Panc1 (cell line): ENCODE measurements at regions not wholly inside any gene's neighbourhood (a gene's known extent, or its start where the extent isn't known, plus 50 kb on each side); places are given as distances from the start of the nearest gene placed in this dataset.

Source experiments
- ATAC-seq: fragments of 200-7000 bp; cut with Tn5 transposase; 2 replicates; pipeline ENCODE4 v1.9.1; 2020; ENCODE audit warnings: mild to moderate bottlenecking, moderate library complexity
- BruUV-seq: library from RNA; stranded (reverse); fragments of 400-500 nt; replicated peaks from 2 replicates; lab custom pipeline; 2021; lab: Mats Ljungman, UMichigan
- CTCF ChIA-PET: fragments of 300-600 bp; sonication (Branson Sonifier 250); formaldehyde crosslinking; loops from one replicate; lab custom pipeline; 2022; ENCODE audit warnings: antibody characterized with exemption; lab: Charles Lee
- POLR2A ChIA-PET: fragments of 300-600 bp; sonication (Branson Sonifier 250); formaldehyde crosslinking; loops from one replicate; lab custom pipeline; 2022; ENCODE audit warnings: antibody characterized with exemption; lab: Charles Lee
- DNase-seq: peaks from one replicate; pipeline ENCODE4 v3.0.0-alpha.2; 2010; ENCODE audit warnings: low read depth, low spot score
- H3K27ac ChIP-seq: 2 replicates; pipeline ENCODE4 v1.5.1; 2011; ENCODE audit warnings: mild to moderate bottlenecking, low read length, inconsistent platforms
- H3K27me3 ChIP-seq: fragments of 200-500 bp; sonication (Bioruptor generic); 2 replicates; pipeline ENCODE4 v1.6.0; 2014; ENCODE audit warnings: low read length, inconsistent platforms; ENCODE audit not compliant: control insufficient read depth, insufficient read depth
- H3K36me3 ChIP-seq: fragments of 200-500 bp; sonication (Bioruptor generic); 2 replicates; pipeline ENCODE4 v1.5.1; 2014; ENCODE audit warnings: inconsistent platforms, mild to moderate bottlenecking, low read length, moderate library complexity; ENCODE audit not compliant: control insufficient read depth, insufficient read depth
- H3K4me1 ChIP-seq: 2 replicates; pipeline ENCODE4 v1.5.1; 2011; ENCODE audit warnings: inconsistent platforms, mild to moderate bottlenecking, low read length, moderate library complexity; ENCODE audit not compliant: control insufficient read depth, insufficient read depth
- H3K4me3 ChIP-seq, 2 experiments: 2 replicates each; pipeline ENCODE4 v1.5.1; 2011 to 2012; ENCODE audit warnings: low read depth in 2 of 2, low read length in 2 of 2, mild to moderate bottlenecking in 2 of 2, inconsistent platforms in 1 of 2, moderate library complexity in 1 of 2
- H3K9me3 ChIP-seq: fragments of 200-500 bp; sonication (Bioruptor generic); 2 replicates; pipeline ENCODE4 v1.5.1; 2014; ENCODE audit warnings: low read depth, mild to moderate bottlenecking, inconsistent platforms, low read length, moderate library complexity; ENCODE audit not compliant: control insufficient read depth, insufficient read depth
- CTCF ChIP-seq: fragments of 450-650 bp; IDR thresholded peaks from 2 replicates; pipeline ENCODE4 v1.5.1; 2017; ENCODE audit warnings: mild to moderate bottlenecking
- POLR2AphosphoS5 ChIP-seq: IDR thresholded peaks from 2 replicates; pipeline ENCODE4 v1.6.1; 2012; ENCODE audit warnings: mild to moderate bottlenecking, low read depth, low read length, moderate library complexity
- SIN3A ChIP-seq: IDR thresholded peaks from 2 replicates; pipeline ENCODE4 v1.6.1; 2012; ENCODE audit warnings: low read depth, mild to moderate bottlenecking, low read length, moderate library complexity, borderline replicate concordance; ENCODE audit not compliant: insufficient read depth
- TCF7L2 ChIP-seq: IDR thresholded peaks from 2 replicates; pipeline ENCODE4 v1.6.1; 2011; ENCODE audit warnings: mild to moderate bottlenecking, low read depth, low read length, inconsistent platforms
- in situ Hi-C: cut with HindIII; loops from 2 replicates; pipeline ENCODE4 v1.10.0; 2016; ENCODE audit warnings: low sequenced_read_pairs, low pct_unique_long_range_greater_than_20kb
- intact Hi-C: fragments of 100-400 bp; cut with micrococcal nuclease; formaldehyde crosslinking; loops from one replicate; pipeline ENCODE4 v1.10.0; 2022; ENCODE audit not compliant: unreplicated experiment
- TF ChIP-seq, protein P1 (sequence below), 2 experiments: IDR thresholded peaks; 2 replicates each; pipeline ENCODE4 v1.6.1; 2011 to 2012; ENCODE audit warnings: low read depth in 2 of 2, control low read depth in 1 of 2, low read length in 1 of 2, mild to moderate bottlenecking in 1 of 2, moderate library complexity in 1 of 2; ENCODE audit not compliant: insufficient read depth in 1 of 2

DNA sequence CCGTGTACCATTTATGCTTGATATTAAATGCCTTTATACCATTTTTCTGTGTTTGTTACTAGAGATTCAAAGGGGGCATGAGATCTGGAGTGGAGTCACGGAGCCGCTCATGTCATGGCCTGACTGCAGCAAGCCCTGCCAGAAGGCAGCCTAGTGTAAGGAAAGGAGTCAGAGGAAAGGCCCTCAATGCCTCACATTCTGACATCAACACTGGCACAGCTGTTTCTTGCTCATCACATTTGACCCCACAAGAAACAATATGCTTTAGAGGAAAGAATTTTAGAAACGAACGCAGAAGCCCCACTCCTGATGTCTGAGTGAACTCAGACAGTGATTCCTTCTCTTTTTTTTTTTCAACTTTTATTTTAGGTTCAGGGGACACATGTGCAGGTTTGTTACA is 322.4 kb upstream of the CPEB2 start:
- CTCF ChIA-PET = no interaction called here
- intact Hi-C loops = no loop called here
- no peak for ATAC-seq
- no peak for TF ChIP-seq TCF7L2
- TF ChIP-seq CTCF = no peak
- no peak for TF ChIP-seq POLR2AphosphoS5
- TF ChIP-seq SIN3A = no peak
- TF ChIP-seq, protein P1, sequence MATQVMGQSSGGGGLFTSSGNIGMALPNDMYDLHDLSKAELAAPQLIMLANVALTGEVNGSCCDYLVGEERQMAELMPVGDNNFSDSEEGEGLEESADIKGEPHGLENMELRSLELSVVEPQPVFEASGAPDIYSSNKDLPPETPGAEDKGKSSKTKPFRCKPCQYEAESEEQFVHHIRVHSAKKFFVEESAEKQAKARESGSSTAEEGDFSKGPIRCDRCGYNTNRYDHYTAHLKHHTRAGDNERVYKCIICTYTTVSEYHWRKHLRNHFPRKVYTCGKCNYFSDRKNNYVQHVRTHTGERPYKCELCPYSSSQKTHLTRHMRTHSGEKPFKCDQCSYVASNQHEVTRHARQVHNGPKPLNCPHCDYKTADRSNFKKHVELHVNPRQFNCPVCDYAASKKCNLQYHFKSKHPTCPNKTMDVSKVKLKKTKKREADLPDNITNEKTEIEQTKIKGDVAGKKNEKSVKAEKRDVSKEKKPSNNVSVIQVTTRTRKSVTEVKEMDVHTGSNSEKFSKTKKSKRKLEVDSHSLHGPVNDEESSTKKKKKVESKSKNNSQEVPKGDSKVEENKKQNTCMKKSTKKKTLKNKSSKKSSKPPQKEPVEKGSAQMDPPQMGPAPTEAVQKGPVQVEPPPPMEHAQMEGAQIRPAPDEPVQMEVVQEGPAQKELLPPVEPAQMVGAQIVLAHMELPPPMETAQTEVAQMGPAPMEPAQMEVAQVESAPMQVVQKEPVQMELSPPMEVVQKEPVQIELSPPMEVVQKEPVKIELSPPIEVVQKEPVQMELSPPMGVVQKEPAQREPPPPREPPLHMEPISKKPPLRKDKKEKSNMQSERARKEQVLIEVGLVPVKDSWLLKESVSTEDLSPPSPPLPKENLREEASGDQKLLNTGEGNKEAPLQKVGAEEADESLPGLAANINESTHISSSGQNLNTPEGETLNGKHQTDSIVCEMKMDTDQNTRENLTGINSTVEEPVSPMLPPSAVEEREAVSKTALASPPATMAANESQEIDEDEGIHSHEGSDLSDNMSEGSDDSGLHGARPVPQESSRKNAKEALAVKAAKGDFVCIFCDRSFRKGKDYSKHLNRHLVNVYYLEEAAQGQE (IDR thresholded peaks at IDR 0.05; ENCODE audit: insufficient read depth in 1 of 2, low read depth in 2 of 2, low read length in 1 of 2) = no peak
- Histone ChIP-seq H3K4me3 (no peak overlapping the region), H3K9me3 (no peaks in the 10 kb centered on the region), H3K36me3 (no peaks in the 10 kb centered on the region), H3K27me3 (no peaks in the 10 kb centered on the region), H3K4me1 (no peaks in the 10 kb centered on the region), H3K27ac (no peak overlapping the region)
- DNase-seq = no peak
- no TSS peak for BruUV-seq
- POLR2A ChIA-PET = no interaction called here
- in situ Hi-C loops = no loop called here

DNA sequence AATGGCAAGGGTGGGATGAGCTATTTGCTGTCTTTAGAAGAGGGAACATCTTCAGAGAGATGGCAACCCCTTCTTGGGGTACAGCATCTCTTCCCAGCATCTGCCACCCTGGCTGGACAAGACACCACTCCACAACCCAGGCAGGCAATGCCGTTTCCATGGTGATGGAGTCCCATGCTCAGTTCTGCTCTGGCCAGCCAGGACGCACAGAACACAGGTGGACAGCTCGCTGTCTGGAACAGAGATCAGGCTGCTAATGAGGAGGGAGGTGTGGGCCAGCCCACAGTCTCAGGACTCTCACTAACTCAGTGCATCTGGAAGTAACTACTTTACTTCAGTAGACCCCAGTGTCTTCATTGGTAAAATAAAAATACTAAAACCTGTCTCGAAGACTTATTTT is 321.0 kb upstream of the CPEB2 start:
- no peaks in the 10 kb centered on the region for H3K9me3 ChIP-seq
- TF ChIP-seq CTCF = no peak
- TF ChIP-seq SIN3A = no peak
- TF ChIP-seq TCF7L2 = no peak
- TF ChIP-seq POLR2AphosphoS5 = no peak
- TF ChIP-seq, protein P1 (IDR thresholded peaks at IDR 0.05; ENCODE audit: insufficient read depth in 1 of 2, low read depth in 2 of 2, low read length in 1 of 2) = no peak
- ChIA-PET CTCF (no interaction called here), POLR2A (no interaction called here)
- BruUV-seq = no TSS peak
- no peaks in the 10 kb centered on the region for H3K27me3 ChIP-seq
- no peaks in the 10 kb centered on the region for H3K4me1 ChIP-seq
- in situ Hi-C loops (no loop called here), intact Hi-C loops (no loop called here)
- no peaks in the 10 kb centered on the region for H3K36me3 ChIP-seq
- DNase-seq (no peak), ATAC-seq (no peak)
- no peak overlapping the region for H3K27ac ChIP-seq
- no peak overlapping the region for H3K4me3 ChIP-seq
